Medulla oblongata (tissue), 1 donor: ENCODE measurements at regions not wholly inside any gene's neighbourhood (a gene's known extent, or its start where the extent isn't known, plus 50 kb on each side); places are given as distances from the start of the nearest gene placed in this dataset.
"Not testable (repeated sequence)": the region's sequence is repeated elsewhere in the genome, so short reads cannot be mapped to it uniquely, and the experiment has no call there.

Source experiments
- DNase-seq: peaks from one replicate; pipeline ENCODE4 v3.0.0-alpha.2; 2015; ENCODE audit errors: extremely low spot score

GRCh38 chr1:95518310-95518709, 284.3 kb downstream of the RWDD3 start:
- no peak for DNase-seq

GRCh38 chr1:95520390-95520789, 286.4 kb downstream of the RWDD3 start:
- DNase-seq, result no peak

DNA sequence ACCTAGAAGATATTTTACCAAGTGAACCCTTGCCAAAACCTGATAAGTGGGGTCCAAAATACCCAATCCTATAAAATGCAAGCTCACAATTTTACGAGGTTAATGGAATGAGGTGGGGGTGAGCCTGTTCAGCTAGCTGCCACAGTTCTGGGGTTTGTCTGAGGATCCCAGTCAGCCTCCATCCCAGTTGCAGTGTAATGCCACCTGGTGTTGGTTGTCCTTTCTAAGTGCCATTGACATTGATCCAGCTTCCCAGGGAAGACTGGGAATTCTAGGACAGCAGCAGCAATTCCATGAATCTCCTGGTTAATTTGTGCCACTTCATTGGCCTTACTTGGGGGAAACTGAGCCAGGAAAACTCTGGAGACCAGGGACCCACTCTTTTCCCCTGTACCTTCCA, 298.3 kb downstream of the RWDD3 start:
- no peak for DNase-seq

- no peak for DNase-seq
Measured at GRCh38 chr1:95534985-95535384, 301.0 kb downstream of the RWDD3 start.

DNA sequence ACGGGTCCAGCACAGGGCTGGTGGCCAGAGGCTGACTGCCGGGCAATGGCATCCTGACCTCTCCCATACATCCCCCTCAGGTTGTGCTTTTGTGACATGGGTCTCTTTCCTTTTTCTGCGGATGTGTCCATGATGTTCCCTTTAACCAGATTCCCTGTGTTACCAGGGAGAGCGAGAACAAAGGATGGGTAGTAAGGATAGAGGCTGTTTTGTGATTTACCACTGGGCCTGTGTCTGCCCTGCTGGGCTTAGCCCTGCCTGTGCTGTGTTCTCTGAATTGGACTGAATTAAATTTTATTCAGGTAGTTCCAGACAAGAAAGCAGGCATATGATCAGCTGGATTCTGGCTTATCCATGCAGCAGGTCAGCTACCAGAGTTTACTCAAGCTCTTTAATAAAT, 301.6 kb downstream of the RWDD3 start:
- DNase-seq, result no peak

DNA sequence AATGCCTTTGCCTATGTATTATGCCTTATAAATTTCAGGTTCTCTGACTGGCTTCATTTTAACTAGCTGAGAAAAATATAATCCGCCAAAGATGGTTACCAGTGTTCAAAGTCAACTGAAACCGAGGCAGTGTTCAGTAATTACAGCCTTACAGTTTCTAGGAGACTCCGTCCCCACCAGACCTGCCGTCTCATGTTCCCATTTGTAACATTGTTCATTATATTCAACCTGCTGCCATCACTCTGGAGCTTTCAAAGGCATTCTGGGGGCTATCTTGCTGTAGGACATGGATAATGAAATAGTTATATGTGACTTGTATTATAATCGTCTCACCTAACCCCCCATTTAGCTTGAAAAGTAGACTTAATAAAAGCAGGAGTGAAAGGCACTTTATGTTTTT, 302.5 kb downstream of the RWDD3 start:
- DNase-seq, result no peak

DNA sequence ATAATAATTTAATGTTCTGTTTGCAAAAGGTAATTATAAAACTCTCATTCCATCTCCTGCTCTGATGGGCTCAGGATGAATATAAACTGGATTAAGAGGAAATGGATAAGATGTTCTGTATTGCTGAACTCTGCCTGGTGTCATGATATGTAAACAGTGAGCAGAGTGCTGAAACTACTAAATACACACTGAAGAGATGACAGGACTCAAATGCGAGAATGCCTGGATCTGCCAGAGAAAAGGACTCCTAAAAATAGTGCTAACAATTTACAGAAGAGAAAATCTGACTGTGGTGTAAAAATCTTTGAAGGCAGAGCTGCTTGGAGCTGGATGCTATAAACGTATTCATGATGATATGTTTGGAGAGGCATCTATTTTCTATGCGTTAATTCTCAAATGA, 303.2 kb downstream of the RWDD3 start:
- DNase-seq, result no peak

DNA sequence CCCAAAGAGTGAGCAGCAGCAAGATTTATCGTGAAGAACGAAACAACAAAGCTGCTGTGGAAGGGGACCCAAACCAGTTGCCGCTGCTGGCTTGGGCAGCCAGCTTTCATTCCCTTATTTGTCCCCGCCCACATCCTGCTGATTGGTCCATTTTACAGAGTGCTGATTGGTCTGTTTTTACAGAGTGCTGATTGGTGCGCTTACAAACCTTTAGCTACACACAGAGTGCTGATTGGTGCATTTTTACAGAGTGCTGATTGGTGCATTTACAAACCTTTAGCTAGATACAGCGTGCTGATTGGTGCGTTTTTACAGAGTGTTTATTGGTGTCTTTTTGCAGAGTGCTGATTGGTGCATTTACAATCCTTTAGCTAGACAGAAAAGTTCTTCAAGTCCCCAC, 304.2 kb downstream of the RWDD3 start:
- DNase-seq, result not testable (repeated sequence)

GRCh38 chr1:95542936-95543335, 308.9 kb downstream of the RWDD3 start:
- no peak for DNase-seq

- no peak for DNase-seq
Measured at GRCh38 chr1:95547005-95547404, 313.0 kb downstream of the RWDD3 start.

DNA sequence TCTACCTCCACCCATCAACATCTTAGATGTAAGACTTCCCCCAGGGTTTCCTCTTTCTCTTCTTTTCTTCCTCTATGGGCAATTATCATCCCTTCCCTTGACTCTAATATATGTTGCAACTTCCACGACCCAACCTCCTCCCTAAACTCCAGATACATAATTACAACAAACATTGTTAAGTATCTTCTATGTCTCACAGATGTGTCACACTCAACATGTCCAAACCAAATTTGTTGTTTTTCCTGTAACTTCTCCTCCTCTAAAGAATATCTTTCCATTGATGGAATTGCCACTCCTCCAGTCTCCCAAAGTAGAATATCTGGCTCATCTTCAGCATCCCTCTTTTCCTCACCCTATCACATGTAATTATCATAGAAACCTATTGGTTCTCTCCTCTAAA, 314.2 kb downstream of the RWDD3 start:
- DNase-seq, result no peak

- no peak for DNase-seq
Measured at GRCh38 chr1:95551201-95551600, 317.2 kb downstream of the RWDD3 start.

DNA sequence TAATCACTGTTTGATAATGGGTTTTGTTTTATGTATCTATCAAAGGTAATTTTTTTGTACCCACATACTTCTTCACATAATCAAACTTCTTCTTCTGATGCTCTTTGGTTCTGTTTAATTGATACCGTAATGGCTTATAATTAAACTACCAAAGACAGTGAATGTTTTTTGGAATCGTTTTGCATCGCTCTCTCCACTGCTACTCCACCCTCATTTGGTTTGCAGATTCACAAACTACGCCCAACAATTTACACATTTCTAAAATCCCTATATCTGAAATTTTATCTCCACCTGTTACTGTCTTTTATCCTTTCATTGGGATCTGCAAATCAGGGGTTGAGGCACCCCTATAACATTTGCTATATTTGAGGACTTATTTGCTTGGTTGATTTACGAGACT, 319.6 kb downstream of the RWDD3 start:
- no peak for DNase-seq

- no peak for DNase-seq
Measured at GRCh38 chr1:95554408-95554807, 320.4 kb downstream of the RWDD3 start.

DNA sequence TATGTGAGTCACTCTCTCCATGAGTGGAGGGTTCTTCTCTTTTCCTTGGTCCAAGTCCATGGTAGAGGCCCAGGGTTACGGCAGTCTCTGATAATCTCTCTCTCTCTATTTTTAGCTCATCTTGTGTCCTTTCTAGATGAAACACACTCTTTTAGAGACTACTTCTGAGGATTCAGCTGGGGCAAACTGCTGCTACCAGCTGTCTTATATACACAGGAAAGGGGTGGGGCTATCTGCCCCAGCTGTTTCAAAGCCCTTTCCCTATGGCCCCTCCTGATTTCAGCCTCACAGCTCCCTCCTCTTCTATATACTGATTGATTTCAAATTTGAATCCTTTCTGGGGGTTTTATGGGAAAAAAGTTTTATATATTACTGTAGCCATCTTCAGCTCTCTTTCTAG, 324.8 kb downstream of the RWDD3 start:
- DNase-seq, result no peak

- no peak for DNase-seq
Measured at GRCh38 chr1:95561346-95561745, 327.3 kb downstream of the RWDD3 start.

DNA sequence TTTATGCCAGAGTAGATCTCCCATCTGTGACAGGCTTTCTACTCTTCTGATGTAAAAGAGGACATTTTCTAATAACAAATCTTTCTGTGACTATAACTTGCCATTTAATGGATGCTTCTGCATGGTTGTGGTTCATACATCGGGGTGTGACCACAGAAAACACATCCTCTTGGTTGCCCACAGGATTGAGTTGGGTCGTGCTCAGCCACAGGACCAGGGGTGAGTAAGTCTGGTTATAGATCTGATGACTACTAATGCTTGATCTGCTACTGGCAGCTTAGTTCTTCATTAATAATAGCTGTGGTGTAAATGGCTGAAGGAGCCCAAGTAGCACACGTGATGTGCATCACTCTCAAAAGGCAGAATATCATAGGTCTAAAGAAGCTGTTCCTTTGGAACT, 328.2 kb downstream of the RWDD3 start:
- DNase-seq, result no peak

GRCh38 chr1:95572002-95572401, 338.0 kb downstream of the RWDD3 start:
- no peak for DNase-seq

DNA sequence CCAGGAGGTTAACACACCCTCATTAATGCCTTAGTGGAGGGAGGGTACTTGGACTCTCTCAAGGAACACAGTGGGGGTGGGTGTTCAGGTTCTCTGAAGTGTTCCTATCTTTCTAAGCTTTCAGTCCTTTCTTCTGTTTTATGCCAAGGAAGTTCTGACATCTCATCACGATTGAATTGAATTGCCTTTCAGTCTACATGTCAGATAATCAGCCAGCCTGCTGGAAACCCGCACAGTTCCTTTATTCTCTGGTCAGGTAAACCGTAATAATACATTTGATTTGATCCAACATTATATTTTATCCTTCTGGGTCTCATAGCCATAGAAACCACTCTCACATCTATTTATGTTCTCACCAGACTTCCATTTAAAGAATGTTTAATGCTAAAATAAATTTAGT, 339.0 kb downstream of the RWDD3 start:
- DNase-seq, result no peak

DNA sequence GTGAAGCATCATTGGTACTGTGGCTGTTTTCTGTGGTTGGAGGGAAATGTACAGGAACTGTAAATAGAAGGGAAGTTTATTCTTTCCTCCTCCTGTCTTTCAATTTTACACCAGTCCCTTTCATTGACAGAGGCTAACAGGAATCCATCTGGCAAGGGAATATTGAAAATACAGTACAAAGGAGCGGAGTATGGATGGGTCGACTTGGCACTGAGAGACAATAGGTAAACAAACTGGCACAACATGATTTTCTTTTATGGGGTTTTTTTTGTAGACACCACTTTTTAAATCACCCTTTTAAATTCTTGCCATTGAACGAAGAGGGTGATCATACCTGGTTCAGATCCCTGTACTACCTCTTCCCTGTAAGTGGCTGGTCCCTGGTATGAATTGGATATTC, 341.3 kb downstream of the RWDD3 start:
- no peak for DNase-seq

DNA sequence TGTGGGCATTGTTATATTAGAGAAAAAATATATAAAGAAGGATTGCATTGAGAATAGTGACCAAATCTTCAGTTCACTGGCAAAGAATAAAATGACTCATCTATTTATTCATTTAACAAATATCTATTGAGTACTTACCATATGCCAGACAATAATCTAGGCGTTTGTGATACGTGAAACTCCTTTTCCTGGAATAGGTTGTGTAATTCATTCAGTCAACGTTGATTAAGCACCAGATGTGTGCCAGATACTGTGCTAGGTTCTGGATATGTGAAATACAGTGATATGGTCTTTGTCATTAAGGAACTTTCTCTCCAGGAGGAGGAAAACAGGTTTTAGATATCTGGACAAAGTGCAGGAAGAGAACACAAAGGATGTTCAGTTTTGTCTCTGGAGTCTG, 344.5 kb downstream of the RWDD3 start:
- no peak for DNase-seq

DNA sequence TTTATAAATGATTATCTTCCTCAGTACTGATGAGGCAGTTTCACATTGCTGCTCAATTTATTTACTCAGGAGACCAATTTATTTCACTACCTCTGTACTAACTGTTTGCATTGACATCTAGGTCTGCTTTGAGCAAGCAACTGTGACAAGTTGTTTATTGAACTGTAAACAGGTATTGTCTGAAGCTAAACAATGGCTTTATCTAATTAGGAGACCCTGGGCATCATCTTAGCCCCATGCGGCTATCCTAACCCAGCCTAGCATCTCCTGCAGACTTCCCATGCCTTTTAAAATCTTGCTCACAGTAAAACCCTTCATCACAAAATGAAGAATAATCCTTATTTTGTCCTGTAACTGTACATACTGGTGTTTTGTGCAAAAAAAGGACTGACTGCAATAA, 348.2 kb downstream of the RWDD3 start:
- no peak for DNase-seq

- no peak for DNase-seq
Measured at GRCh38 chr1:95582746-95583145, 348.7 kb downstream of the RWDD3 start.

DNA sequence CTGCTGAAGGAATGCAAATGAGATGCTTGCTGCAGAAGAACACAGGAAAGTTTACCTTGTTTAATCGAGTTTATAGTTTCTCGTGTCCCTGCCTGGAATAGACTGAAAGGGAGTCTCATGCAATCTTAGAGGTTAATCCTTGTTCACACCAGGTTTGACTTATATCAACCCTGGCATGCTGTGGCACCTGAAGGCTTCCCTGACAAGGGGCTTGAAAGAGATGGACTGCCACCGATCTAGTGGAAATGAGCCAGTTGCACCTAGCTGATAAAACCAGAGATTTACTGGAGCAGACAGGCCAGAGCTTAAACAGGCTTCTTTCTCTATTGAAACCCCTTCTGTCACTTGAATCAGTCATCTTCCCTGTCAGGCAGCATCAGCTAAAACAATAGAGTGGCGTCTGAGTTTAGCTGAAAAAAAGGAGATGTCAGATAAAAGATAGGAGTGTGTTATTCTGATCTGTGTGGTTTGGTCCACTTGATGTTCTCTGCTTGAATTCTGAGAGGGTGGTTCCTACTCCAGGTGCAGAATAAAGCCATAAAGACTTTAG, 349.7 kb downstream of the RWDD3 start:
- DNase-seq, result no peak

GRCh38 chr1:95584315-95584714, 350.3 kb downstream of the RWDD3 start:
- DNase-seq, result no peak
